ENCODE measurements at regions not wholly inside any gene's neighbourhood (a gene's known extent, or its start where the extent isn't known, plus 50 kb on each side); places are given as distances from the start of the nearest gene placed in this dataset.

GRCh38 chr2:129729646-129730045, 249.8 kb upstream of the RAB6C start:
- TF ChIP-seq CTCF (CRISPR knock-in tag; IDR thresholded peaks at IDR 0.05), result no peak
- TF ChIP-seq ZNF550 (CRISPR knock-in tag; IDR thresholded peaks at IDR 0.05; ENCODE audit: borderline replicate concordance), result no peak
- TF ChIP-seq MXI1 (IDR thresholded peaks at IDR 0.05; ENCODE audit: borderline replicate concordance, low read depth, low read length), result no peak
